ENCODE measurements at regions not wholly inside any gene's neighbourhood (a gene's known extent, or its start where the extent isn't known, plus 50 kb on each side); places are given as distances from the start of the nearest gene placed in this dataset.

- no peak for TF ChIP-seq CTCF (IDR thresholded peaks at IDR 0.05)
- no peak for TF ChIP-seq EP300 (IDR thresholded peaks at IDR 0.05)
- no peak for TF ChIP-seq POLR2A (IDR thresholded peaks at IDR 0.05)
- no peak for TF ChIP-seq POLR2AphosphoS5 (IDR thresholded peaks at IDR 0.05)
- 86 to 89% methylated on average over 2 of the region's 2 CpGs for WGBS, 2 donors
- no peaks in the 10 kb centered on the region for H3K36me3 ChIP-seq
- H3K4me3 ChIP-seq: no peak overlapping the region
- intact Hi-C loops (cut with DNase I): no loop called here
- H3K27ac ChIP-seq: no peak overlapping the region
- no peaks in the 10 kb centered on the region for H3K27me3 ChIP-seq
- no peak for DNase-seq
- H3K4me1 ChIP-seq: no peaks in the 10 kb centered on the region
- H3K9me3 ChIP-seq: no peaks in the 10 kb centered on the region
Measured at GRCh38 chr6:11341867-11342266, 109.4 kb upstream of the NEDD9 start.

- Histone ChIP-seq H3K27me3 (no peaks in the 10 kb centered on the region), H3K27ac (no peak overlapping the region), H3K36me3 (no peaks in the 10 kb centered on the region), H3K9me3 (no peaks in the 10 kb centered on the region), H3K4me3 (no peak overlapping the region), H3K4me1 (no peaks in the 10 kb centered on the region)
- intact Hi-C loops (cut with DNase I): no loop called here
- WGBS, 2 donors: 89 to 94% methylated on average over 3 of the region's 3 CpGs
- TF ChIP-seq CTCF (IDR thresholded peaks at IDR 0.05) (no peak), POLR2AphosphoS5 (IDR thresholded peaks at IDR 0.05) (no peak), POLR2A (IDR thresholded peaks at IDR 0.05) (no peak), EP300 (IDR thresholded peaks at IDR 0.05) (no peak)
- no peak for DNase-seq
Measured at GRCh38 chr6:11341303-11341702, 108.8 kb upstream of the NEDD9 start.

GRCh38 chr6:11339380-11339779, 106.9 kb upstream of the NEDD9 start:
- no peak for DNase-seq
- TF ChIP-seq CTCF (IDR thresholded peaks at IDR 0.05) (no peak), POLR2AphosphoS5 (IDR thresholded peaks at IDR 0.05) (no peak), EP300 (IDR thresholded peaks at IDR 0.05) (no peak), POLR2A (IDR thresholded peaks at IDR 0.05) (no peak)
- no peaks in the 10 kb centered on the region for H3K27me3 ChIP-seq
- intact Hi-C loops (cut with DNase I): no loop called here
- H3K4me1 ChIP-seq: no peaks in the 10 kb centered on the region
- WGBS, 2 donors: 97 to 99% methylated on average over 1 of the region's 1 CpG
- no peaks in the 10 kb centered on the region for H3K9me3 ChIP-seq
- no peaks in the 10 kb centered on the region for H3K36me3 ChIP-seq
- H3K27ac ChIP-seq: no peak overlapping the region
- H3K4me3 ChIP-seq: no peak overlapping the region

GRCh38 chr6:11337306-11337705, 104.8 kb upstream of the NEDD9 start:
- no peak for TF ChIP-seq POLR2A (IDR thresholded peaks at IDR 0.05)
- no peak for TF ChIP-seq CTCF (IDR thresholded peaks at IDR 0.05)
- no peak for TF ChIP-seq EP300 (IDR thresholded peaks at IDR 0.05)
- Histone ChIP-seq H3K4me3 (no peak overlapping the region), H3K27ac (no peak overlapping the region), H3K36me3 (no peaks in the 10 kb centered on the region), H3K4me1 (no peaks in the 10 kb centered on the region), H3K27me3 (no peaks in the 10 kb centered on the region), H3K9me3 (no peaks in the 10 kb centered on the region)
- WGBS, 2 donors: 95 to 97% methylated on average over 5 of the region's 5 CpGs
- intact Hi-C loops (cut with DNase I): no loop called here
- no peak for DNase-seq

- TF ChIP-seq POLR2AphosphoS5 (IDR thresholded peaks at IDR 0.05): no peak
- no peak for TF ChIP-seq EP300 (IDR thresholded peaks at IDR 0.05)
- TF ChIP-seq CTCF (IDR thresholded peaks at IDR 0.05): no peak
- TF ChIP-seq POLR2A (IDR thresholded peaks at IDR 0.05): no peak
- WGBS, 2 donors: 96 to 97% methylated on average over 5 of the region's 5 CpGs
- intact Hi-C loops (cut with DNase I): no loop called here
Measured at GRCh38 chr6:11335826-11336225, 103.4 kb upstream of the NEDD9 start.

More at GRCh38 chr6:11335826-11336225, 103.4 kb upstream of the NEDD9 start:
- H3K4me1 ChIP-seq: no peaks in the 10 kb centered on the region
- DNase-seq: no peak
- no peak overlapping the region for H3K27ac ChIP-seq
- no peak overlapping the region for H3K4me3 ChIP-seq
- no peaks in the 10 kb centered on the region for H3K36me3 ChIP-seq
- H3K9me3 ChIP-seq: no peaks in the 10 kb centered on the region
- H3K27me3 ChIP-seq: no peaks in the 10 kb centered on the region
